Stimulated activated CD8-positive, alpha-beta memory T cell treated with anti-CD3 and anti-CD28 coated beads, Interleukin-15, amount 100 ng/mL, for 48 hours (primary cell): ENCODE measurements at regions not wholly inside any gene's neighbourhood (a gene's known extent, or its start where the extent isn't known, plus 50 kb on each side); places are given as distances from the start of the nearest gene placed in this dataset.

ENCODE experiments used
- DNase-seq, 2 donors: peaks; one replicate each; pipeline ENCODE4 v3.0.0-alpha.2; 2020; ENCODE audit warnings: low read depth in 2 of 2

- no peak for DNase-seq
These were observed 396.9 kb upstream of the CADM1 start for GRCh38 chr11:115901069-115901468.

DNA sequence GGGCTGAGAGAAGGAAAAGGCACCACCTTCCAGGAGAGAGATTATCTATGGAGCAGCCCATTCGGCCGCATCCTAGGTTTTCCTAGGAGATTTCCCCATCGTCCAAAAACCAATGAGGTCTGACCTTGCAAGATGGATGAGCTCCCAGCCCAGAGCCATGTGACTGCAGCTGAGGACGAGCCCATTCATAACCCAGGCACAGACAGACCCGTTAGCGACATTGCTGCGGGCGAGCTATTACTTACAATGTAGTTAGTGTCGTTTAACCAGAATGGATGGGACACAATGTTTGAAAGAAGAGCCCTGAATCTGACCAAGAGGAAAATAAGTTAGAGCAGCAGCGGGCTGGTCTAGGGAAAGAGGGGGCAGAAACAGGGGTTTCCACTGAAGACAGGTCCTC is 395.9 kb upstream of the CADM1 start:
- no peak for DNase-seq

DNA sequence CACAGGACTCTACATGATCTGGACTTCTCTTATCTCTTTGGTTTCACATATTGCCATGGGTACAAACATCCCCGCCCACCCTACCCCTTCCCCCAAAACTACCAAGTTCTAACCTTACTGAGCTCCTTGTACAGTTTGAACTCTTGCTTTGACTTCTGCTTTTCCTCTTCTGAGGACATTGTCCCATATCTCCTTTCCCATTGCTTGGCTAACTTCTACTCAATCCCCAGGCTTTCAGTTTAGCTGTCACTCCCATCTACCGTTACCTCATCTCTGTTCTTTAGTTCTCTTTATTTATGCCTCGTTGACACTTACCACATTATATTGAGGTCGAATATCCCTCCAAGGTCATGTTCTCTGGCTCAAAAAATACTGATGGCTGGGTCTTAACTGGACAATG is 393.5 kb upstream of the CADM1 start:
- DNase-seq, result no peak

DNA sequence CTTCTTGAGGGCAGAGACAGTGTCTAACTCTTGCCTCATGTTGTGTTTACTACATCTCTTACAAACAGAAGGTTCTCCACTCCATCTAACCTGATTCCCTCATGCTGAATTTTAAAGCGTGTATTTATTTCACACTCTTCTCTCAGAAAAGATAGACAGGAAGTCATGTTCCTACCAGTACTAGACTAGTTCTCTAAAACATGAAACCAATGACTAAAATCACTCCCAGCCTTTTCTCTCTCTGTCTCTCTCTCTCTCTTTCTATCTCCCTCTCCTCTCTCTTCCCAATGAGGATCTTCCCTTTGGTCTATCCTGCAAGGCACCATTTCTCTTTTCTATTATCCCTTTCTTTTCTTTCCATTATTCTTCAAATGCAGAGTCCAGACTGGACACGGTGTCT is 391.9 kb upstream of the CADM1 start:
- DNase-seq, result no peak

DNA sequence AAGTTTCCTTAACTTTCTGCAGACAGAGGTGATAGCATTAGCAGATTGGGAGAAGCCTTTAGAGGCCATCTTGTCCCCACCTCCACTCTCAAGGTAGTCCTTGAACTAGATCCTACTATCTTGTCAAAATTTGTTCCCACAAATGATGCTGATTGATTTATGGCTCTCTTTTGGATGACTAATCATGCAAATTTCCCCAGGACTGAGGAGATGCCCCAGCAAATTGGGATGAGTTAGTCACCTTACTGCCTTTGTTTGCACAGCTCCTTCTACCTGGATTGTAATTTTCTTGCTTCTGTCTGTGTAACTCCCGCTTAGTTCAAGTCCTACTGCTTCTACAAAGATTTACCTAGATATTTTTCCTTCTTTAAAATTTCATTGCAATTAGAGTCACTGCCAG is 391.4 kb upstream of the CADM1 start:
- DNase-seq, result no peak

DNA sequence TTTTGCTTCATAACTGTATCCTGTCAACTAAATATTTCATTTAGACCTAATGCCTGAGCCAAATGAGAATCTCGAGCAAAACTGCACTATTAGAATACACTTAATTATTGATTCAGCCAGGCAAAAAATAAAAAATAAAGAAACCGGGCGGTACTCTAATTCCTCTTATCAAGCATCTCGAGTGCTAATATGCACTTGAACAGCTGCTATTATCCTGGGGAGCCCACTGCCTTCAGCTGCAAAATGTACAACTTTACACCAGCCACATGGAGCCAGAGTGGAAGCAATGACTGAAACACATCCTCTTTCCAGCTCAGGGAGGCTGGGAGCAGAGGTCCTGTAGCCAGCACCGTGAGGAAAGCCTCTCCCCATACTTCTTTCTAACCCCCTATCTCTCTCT is 390.0 kb upstream of the CADM1 start:
- DNase-seq, result no peak

DNA sequence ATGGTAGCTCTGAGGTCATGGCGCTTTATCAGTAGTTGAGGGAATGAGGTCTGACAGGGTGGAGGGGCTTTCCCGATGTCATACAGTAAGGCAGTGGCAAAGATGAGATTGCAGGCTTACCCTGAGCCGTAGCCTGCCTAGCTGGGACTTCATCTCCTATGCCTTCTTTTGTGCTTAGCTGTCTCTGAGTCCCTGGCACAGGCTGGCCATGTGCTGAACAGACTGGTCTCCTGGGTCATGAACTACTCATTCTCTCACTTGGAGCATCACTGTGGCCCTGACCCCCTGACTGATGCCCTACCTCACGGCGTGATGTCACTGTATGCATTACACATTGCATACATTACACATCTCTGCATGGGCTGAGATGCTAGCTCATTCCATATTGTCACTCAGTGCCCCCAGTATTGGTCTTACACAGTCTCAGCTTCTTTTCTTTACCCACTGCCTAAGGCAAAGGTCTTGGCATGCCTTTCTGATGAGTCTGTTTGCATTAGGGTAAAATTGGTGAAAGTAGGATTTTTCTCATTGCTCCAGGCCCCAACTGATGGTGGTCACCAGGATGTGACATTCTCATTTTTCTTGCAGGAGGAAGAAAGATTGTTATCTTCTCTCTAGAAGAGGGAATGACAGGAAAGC is 389.4 kb upstream of the CADM1 start:
- no peak for DNase-seq

GRCh38 chr11:115892016-115892415 is 387.8 kb upstream of the CADM1 start:
- no peak for DNase-seq

- DNase-seq, result no peak
These were observed 387.4 kb upstream of the CADM1 start for GRCh38 chr11:115891581-115891980.

- DNase-seq, result no peak
These were observed 386.3 kb upstream of the CADM1 start for GRCh38 chr11:115890500-115890899.

GRCh38 chr11:115889712-115890111 is 385.5 kb upstream of the CADM1 start:
- DNase-seq, result no peak

DNA sequence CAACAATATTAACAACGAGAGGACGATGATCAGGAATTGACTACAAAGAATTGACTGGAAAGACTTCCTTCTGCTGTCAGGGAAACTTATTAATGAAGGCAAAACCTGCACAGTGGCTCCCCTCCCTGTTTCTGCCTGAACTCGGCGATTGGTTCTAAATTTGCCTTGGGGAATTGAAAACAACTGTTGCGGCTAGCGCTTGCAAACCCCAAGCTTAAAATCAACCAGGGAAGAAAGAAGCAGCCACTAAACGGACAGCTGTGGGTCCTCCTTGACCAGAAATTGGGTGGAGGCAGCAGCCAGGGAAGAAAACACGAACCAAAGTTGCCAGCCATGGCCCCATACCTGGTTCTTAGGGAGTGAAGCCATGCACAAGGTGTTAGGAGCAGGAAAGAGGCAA is 383.5 kb upstream of the CADM1 start:
- DNase-seq, result no peak

DNA sequence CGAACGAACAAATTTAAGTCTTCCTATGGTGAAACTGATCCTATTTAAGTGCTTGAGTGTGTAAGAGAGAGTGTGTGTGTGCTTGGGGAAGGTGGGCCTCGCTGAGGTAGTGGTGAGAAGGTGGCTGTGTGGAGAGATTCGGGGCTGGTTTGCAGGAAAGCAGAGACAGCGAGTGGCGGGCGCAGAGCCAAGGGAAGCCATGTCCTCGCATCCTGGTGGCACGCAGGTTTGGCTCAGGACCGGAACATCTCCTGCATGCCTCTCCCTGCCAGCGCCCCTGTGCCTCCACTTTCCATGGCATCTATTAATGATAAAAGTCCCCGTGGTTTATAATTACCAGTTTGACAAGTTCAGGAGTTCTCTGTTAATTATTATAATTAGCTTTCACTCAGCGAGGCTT is 383.1 kb upstream of the CADM1 start:
- DNase-seq, result no peak

- DNase-seq, result no peak
These were observed 382.2 kb upstream of the CADM1 start for GRCh38 chr11:115886422-115886733.

DNA sequence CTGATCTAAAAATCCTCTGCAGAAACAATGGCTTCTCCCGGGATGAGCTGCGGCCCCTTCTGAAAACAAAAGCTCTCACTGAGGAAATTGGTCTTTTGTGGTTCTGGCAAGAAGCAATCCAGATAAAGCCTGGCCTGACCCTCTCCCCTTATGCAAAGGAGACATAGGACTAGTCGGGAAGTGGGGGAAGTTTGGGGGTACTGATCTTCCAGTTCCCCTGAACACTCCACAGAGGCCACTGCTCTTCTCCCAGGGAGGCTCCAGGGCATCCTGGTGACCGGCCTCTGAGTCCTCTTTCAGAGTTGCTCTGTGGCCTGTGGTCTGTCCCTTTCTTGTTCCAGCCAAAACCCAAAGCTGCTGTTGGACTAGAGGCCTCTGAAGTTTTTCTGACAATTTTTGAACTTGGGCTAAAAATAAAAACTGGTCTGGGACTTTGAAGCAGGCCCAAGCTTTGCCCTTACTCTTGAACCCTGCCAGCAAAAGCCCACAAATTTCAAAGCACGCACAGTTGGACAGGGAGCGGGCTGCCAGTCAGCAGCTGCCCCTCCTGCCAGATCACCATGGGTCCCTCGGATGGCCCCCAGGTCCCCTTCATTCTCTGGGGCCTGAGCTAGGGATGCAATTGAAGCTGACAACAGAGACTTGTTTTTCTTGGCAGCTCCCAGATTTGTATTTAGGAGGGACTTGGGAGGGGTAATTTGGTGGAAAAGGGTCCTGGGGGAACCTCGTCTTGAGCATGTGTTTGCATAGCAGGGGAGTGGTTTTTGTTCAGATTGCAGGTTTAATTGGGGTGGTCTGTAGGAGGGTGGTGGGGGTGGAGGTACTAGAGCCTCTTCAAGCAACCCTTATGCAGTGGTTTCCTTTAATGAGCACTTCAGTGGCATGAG is 381.6 kb upstream of the CADM1 start:
- no peak for DNase-seq

DNA sequence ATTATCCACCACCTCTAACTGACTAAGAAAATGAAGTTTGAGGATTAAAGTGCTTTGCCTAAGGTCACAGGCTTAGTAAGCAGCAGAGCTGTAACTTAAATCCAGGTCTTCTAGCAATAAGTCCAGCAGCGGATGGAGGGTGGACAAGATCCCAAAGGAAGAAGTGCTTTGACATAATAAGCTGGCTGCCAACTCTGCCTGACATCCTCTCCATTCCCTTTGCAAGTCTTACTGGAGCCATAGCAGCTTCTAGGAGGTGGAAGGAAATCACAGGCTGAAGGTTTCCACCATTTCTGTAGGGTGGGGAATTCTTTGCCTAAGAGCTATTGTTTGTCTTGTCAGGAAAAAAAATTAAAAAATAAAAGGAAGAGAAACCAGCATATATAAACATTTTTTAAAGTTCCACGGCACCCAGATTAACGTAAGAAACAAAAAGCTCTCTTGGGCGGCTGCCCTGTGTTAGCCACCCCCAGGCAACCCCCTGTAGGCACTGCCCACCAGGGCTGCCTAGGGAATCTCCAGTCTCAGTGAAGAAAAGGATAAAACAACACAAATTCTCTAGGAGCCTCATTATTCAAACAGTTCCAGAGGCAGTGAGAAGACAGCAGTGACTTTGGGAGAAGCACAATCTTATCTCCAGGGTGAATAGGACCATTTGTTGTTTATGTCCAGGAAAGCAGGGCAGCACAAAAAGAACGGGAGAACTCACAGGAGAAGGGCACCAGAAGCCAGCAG is 380.8 kb upstream of the CADM1 start:
- DNase-seq, result no peak

DNA sequence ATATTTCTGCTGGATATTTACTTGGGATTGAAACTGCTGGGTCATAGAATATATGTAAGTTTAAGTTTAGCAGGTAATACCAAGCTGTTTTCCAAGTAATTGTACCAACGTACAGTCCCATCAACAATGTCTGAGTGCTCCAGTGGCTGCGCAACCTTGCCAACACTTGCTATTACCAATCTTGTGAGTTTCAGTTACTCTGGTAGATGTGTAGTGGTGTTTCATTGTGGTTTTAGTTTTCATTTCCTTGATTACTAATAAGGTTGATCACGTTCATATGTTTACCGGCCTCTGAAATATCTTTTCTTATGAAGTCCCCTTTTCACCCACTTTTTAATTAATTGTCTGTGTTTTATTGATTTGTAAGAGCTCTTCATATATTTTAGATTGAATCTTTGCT is 370.6 kb upstream of the CADM1 start:
- no peak for DNase-seq

DNA sequence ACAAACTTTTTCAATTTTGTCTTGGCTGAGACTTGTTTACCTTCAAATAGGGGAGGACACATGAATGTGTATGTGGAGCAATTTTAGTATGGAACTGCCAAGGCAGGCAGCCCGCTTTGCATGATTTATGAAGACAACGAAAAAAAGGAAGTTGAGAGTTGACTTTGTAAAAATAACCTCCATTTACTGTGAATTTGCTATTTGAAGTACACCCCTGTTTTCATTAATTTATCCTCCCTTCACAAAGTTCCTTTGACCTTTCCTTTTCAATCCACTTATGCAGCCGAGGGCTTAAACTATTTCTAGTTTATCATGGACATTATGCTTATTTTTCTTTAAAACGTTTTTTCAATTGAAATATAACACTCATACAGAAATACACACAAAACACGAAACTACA is 369.6 kb upstream of the CADM1 start:
- DNase-seq, result no peak

DNA sequence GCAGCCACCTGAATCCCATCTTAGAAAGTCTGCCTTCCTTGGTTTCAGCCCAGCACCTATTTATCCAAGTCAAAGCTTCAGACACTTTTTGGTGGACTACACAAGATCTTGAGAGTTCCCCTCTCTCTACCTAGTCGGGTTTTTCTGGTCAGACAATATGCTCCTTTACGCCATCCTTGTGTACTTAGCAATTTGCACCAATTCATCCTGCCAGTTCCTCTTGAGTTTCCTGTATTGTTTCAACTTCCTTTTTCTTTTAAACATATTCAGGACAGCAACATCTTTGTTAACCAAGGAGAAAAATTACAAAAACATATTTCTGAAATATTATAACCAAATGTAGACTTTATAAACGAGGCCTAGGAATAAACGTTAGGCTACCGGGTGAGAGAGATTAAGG is 368.2 kb upstream of the CADM1 start:
- no peak for DNase-seq

DNA sequence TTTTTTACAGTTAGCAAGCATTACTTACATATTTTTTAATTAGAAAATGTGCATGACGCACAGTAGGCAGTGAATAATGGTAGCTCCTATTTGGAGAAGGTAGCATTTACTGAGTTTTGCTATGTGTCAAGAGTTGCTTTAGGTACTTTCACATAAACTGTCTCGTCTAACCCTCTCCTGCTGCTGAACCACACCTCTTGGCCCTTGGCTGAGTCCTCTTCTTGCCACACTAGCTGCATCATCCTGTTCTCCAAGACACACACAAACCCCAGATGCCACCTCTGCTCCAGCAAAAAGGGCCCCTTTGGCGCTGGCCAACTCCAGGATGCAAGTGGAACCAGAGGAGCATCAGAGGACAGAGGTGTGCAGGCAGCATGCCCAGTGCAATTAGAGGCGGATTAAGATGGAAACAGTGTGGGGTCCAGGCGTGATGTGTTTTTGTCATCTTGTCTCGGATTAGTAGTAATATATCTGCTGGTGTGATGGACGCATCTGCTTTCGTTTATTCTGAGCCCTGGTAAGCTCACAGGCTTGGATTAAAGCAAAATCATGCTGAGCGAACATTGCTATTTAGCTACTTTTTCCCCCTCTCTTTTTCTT is 367.0 kb upstream of the CADM1 start:
- no peak for DNase-seq

GRCh38 chr11:115869780-115870431 is 365.7 kb upstream of the CADM1 start:
- peak in 1 of 2 donors; percentile 17 for DNase-seq

DNA sequence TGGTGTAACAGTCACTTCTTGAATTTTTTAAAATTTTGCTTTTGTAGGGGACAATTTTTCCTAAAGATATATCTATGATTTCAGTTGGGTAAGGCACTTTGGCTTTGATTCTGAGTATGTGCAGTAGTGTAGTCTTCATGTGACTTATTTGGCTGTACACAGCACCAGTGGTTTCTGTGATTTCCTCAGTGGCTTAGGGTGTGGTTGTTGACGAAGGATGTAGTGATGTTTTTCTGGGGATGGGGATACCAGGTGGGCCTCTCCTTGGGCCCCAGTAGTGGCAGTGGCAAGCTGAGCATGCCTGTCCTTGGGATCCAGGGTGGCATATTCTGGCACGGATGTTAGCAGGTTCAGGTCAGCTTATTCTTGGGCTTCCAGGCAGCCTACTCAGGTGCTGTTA is 364.9 kb upstream of the CADM1 start:
- no peak for DNase-seq
